Pancreas (tissue), 10 donors: ENCODE measurements at regions not wholly inside any gene's neighbourhood (a gene's known extent, or its start where the extent isn't known, plus 50 kb on each side); places are given as distances from the start of the nearest gene placed in this dataset.

ENCODE experiments used
- ATAC-seq, 4 donors: fragments of 200-7000 bp; cut with Tn5 transposase; one replicate each; pipeline versions ENCODE4 v1.8.0 to v1.9.1; 2020; ENCODE audit warnings: mild to moderate bottlenecking in 4 of 4, moderate library complexity in 4 of 4
- DNase-seq, 6 donors: peaks; one replicate each; pipeline ENCODE4 v3.0.0-alpha.2; 2020
- FAIRE-seq: peaks from 2 replicates; lab custom pipeline; 2012; peaks lifted over from hg19 to GRCh38; lab: Jason Lieb, UNC
- H3K27ac ChIP-seq, 4 donors: fragments of 200-600 bp; sonication (generic); 1 replicate in 3 of 4; 2 replicates in 1 of 4; pipeline versions ENCODE4 v1.5.0 to v1.8.0; 2020
- H3K27me3 ChIP-seq, 4 donors: fragments of 200-600 bp; one replicate each; pipeline ENCODE4 v1.8.0; 2021
- H3K36me3 ChIP-seq, 3 donors: fragments of 200-600 bp; sonication (generic) in 1 of 3; one replicate each; pipeline versions ENCODE4 v1.5.0 to v1.8.0; 2020 to 2021
- H3K4me1 ChIP-seq, 3 donors: fragments of 200-600 bp; one replicate each; pipeline ENCODE4 v1.8.0; 2021
- H3K4me3 ChIP-seq, 4 donors: fragments of 200-600 bp; sonication (generic) in 2 of 4; one replicate each; pipeline versions ENCODE4 v1.5.0 to v1.8.0; 2020 to 2021
- H3K9me3 ChIP-seq, 4 donors: fragments of 200-600 bp; one replicate each; pipeline ENCODE4 v1.8.0; 2021
- WGBS, 2 donors: extraction: QIAGEN DNeasy Blood & Tissue Kit; methylation state at CpG; one replicate each; pipeline ENCODE4 v1.1.7; 2013; 5-methylcytosine and 5-hydroxymethylcytosine counted together
- intact Hi-C, 3 donors: fragments of 100-400 bp; cut with DNase I; formaldehyde crosslinking; loops; one replicate each; pipeline versions ENCODE4 v1.11.1 to v1.14.2; 2022
- TF ChIP-seq, protein P1 (sequence below), 4 donors: fragments of 200-600 bp; sonication (generic) in 3 of 4; IDR thresholded peaks; one replicate each; pipeline versions ENCODE4 v1.5.0 to v1.8.0; 2021; ENCODE audit warnings: antibody characterized with exemption in 4 of 4
- donor health status: healthy with polysubstance abuse.
- donor health status: DM: no; HTN: no; CAD: no; lungs with moderate emphysema.
- donor health status: DM: no; HTN: no; CAD: no.
- donor health status: control.
- donor health status: control.
- donor health status: Bipolar disorder and iron deficiency.
- donor health status: DM: yes; HTN: yes; CAD: no.
- donor health status: DM: no; HTN: no; CAD: no.
- donor health status: DM: no; HTN: no; CAD: no.
- donor health status: DM: yes; HTN: yes; CAD: no.

DNA sequence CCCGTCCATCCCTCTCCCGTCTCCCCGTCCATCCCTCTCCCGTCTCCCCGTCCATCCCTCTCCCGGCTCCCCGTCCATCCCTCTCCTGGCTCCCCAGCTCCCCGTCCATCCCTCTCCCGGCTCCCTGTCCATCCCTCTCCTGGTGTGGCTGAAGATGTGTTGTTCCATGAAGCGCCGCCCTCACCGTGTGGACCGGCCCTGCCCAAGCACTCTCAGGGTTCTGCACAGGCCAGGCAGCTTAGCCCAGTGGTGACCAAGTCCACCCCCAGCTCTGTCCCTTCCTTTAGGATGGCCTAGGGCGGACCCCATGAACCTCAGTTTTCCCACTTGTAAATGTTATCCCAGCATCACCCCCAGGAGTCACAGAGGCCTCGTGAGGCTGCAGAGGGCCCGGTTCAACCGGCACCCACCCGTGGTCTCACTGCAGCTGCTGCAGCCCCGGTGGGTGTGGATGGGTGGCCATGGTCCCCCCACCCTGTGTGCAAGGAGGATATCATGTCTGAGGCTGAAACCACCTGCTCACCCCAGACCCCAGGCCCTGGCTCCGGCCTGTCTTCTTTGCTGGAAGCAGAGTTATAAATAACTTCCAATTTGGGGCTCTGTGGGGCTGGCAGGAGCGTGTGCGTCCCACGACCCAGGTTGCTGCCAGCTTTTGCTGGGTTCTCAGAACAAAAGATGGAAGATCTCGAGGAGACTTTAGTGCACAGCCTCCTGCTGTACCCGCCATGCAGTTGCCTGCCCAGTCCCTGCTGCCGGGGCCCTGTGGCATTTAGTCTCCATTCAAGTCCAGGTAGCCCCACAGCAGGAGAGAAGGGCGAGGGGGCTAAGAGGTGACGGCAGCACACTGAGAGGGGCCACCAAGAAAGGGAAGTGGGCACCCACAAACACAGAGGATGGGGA, 1147.8 kb downstream of the BRD1 start:
- Histone ChIP-seq H3K27me3 (no peaks in the 10 kb centered on the region), H3K36me3 (no peaks in the 10 kb centered on the region), H3K9me3 (no peaks in the 10 kb centered on the region), H3K4me1 (no peaks in the 10 kb centered on the region), H3K4me3 (no peak overlapping the region), H3K27ac (no peak overlapping the region)
- no peak for ATAC-seq
- FAIRE-seq = no peak
- intact Hi-C loops = no loop called here
- peak in 1 of 6 donors; percentile 6 for DNase-seq
- WGBS, 2 donors = 58 to 76% methylated on average over 27 to 28 of the region's 28 CpGs
- TF ChIP-seq, protein P1, sequence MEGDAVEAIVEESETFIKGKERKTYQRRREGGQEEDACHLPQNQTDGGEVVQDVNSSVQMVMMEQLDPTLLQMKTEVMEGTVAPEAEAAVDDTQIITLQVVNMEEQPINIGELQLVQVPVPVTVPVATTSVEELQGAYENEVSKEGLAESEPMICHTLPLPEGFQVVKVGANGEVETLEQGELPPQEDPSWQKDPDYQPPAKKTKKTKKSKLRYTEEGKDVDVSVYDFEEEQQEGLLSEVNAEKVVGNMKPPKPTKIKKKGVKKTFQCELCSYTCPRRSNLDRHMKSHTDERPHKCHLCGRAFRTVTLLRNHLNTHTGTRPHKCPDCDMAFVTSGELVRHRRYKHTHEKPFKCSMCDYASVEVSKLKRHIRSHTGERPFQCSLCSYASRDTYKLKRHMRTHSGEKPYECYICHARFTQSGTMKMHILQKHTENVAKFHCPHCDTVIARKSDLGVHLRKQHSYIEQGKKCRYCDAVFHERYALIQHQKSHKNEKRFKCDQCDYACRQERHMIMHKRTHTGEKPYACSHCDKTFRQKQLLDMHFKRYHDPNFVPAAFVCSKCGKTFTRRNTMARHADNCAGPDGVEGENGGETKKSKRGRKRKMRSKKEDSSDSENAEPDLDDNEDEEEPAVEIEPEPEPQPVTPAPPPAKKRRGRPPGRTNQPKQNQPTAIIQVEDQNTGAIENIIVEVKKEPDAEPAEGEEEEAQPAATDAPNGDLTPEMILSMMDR (IDR thresholded peaks at IDR 0.05) = no peak

DNA sequence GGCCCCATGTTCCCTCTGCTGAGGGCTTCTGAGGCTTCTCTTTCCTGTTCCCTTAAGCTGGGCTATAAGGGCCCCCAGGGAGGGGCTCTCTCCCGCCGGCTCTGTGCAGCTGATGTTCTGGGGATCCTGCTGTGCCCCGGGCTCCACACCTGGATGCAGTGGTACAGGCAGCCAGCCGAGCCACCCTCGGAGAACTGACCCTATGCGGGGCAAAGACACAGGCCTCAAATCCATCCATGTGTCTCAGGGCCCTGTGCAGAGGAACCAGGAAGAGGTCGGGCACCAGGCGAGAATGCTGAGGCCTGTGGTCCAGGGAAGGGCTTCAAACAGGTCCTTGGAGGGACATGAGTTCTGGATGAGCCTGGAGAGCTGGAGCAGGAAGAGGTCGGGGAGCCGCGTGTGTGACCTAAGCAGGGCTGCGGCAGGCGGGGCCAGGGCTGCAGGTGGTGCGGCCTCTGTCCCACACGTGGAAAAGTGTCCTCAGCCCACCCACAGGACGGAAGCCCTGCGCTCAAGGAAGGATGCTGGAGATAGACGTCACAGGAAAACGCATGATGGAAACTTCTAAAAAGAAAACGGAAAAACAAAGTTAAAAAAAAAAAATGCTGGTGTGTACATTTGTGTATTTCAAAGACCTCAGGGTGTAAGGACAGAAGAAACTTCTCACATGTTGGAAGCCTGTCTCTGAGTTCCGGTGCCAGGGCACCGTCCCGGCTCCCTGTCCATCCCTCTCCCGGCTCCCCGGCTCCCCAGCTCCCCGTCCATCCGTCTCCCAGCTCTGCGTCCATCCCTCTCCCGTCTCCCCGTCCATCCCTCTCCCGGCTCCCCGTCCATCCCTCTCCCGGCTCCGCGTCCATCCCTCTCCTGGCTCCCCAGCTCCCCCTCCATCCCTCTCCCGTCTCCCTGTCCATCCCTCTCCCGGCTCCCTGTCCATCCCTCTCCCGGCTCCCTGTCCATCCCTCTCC, 1149.2 kb downstream of the BRD1 start:
- intact Hi-C loops = no loop called here
- FAIRE-seq = no peak
- Histone ChIP-seq H3K4me3 (no peak overlapping the region), H3K36me3 (no peaks in the 10 kb centered on the region), H3K27ac (no peak overlapping the region), H3K4me1 (no peaks in the 10 kb centered on the region), H3K9me3 (no peaks in the 10 kb centered on the region), H3K27me3 (no peaks in the 10 kb centered on the region)
- 55 to 68% methylated on average over 38 of the region's 38 CpGs for WGBS, 2 donors
- peak in 1 of 6 donors; percentile 3 for DNase-seq
- TF ChIP-seq, protein P1 (IDR thresholded peaks at IDR 0.05) = no peak
- no peak for ATAC-seq

DNA sequence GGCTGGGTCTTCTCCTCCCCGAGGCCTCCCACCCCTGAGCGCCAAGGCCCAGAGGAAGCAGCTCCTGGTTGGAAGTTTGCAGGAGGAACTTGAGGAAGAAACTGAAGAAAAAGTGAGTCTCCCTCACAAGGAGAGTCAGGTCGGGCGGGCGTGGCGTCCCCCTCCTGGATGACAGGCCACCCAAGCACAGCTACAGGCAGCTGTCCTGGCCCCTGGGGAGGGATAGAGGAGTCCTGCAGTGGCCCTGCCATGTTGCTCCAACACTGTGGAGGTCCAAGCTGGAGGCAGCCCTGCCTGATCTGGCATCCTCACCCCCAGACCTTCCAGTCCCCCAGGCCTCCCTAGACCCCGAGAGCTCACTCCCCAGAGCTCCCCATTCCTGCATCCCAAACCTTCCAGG, 1150.1 kb downstream of the BRD1 start:
- Histone ChIP-seq H3K27ac (no peak overlapping the region), H3K27me3 (no peaks in the 10 kb centered on the region), H3K4me1 (no peaks in the 10 kb centered on the region), H3K9me3 (no peaks in the 10 kb centered on the region), H3K36me3 (no peaks in the 10 kb centered on the region), H3K4me3 (no peak overlapping the region)
- FAIRE-seq (no peak), DNase-seq (peak in 1 of 6 donors; percentile 8), ATAC-seq (no peak)
- TF ChIP-seq, protein P1 (IDR thresholded peaks at IDR 0.05) = no peak
- intact Hi-C loops = no loop called here
- 51 to 76% methylated on average over 7 of the region's 7 CpGs for WGBS, 2 donors

GRCh38 chr22:48677168-48677520, 1150.5 kb downstream of the BRD1 start:
- ATAC-seq = no peak
- TF ChIP-seq, protein P1 (IDR thresholded peaks at IDR 0.05) = no peak
- Histone ChIP-seq H3K27me3 (no peaks in the 10 kb centered on the region), H3K4me1 (no peaks in the 10 kb centered on the region), H3K9me3 (no peaks in the 10 kb centered on the region), H3K36me3 (no peaks in the 10 kb centered on the region), H3K4me3 (no peak overlapping the region), H3K27ac (no peak overlapping the region)
- intact Hi-C loops = no loop called here
- WGBS, 2 donors = 66 to 81% methylated on average over 17 of the region's 17 CpGs
- peak in 1 of 6 donors; percentile 9 for DNase-seq
- FAIRE-seq = no peak
